ENCODE measurements at regions not wholly inside any gene's neighbourhood (a gene's known extent, or its start where the extent isn't known, plus 50 kb on each side); places are given as distances from the start of the nearest gene placed in this dataset.

- TF ChIP-seq ZFX (IDR thresholded peaks at IDR 0.05) (no peak), CTCF (conservative IDR thresholded peaks at IDR 0.05) (no peak)
Measured at GRCh38 chr1:34696981-34697380, 57.9 kb upstream of the GJB5 start.
